Thyroid gland (tissue), 4 donors: ENCODE measurements at regions not wholly inside any gene's neighbourhood (a gene's known extent, or its start where the extent isn't known, plus 50 kb on each side); places are given as distances from the start of the nearest gene placed in this dataset.

ENCODE experiments used
- CTCF ChIP-seq, 6 experiments: fragments of 200-600 bp in 3 of 6; fragments of 450-650 bp in 3 of 6; sonication (generic) in 3 of 6; IDR thresholded peaks; one replicate each; pipeline ENCODE4 v1.5.1; 2016 to 2019; ENCODE audit warnings: antibody characterized with exemption in 6 of 6, mild to moderate bottlenecking in 2 of 6, inconsistent platforms in 1 of 6, moderate library complexity in 1 of 6
- POLR2A ChIP-seq, 2 donors: fragments of 450-650 bp; IDR thresholded peaks; one replicate each; pipeline ENCODE4 v1.6.1; 2017; ENCODE audit warnings: antibody characterized with exemption in 2 of 2, mild to moderate bottlenecking in 2 of 2, moderate library complexity in 1 of 2

GRCh38 chr5:17879276-17879675, 245.0 kb downstream of the TAF11L14 start:
- no peak for TF ChIP-seq POLR2A (IDR thresholded peaks at IDR 0.05)
- TF ChIP-seq CTCF (IDR thresholded peaks at IDR 0.05), result no peak
